ENCODE measurements at regions not wholly inside any gene's neighbourhood (a gene's known extent, or its start where the extent isn't known, plus 50 kb on each side); places are given as distances from the start of the nearest gene placed in this dataset.

DNA sequence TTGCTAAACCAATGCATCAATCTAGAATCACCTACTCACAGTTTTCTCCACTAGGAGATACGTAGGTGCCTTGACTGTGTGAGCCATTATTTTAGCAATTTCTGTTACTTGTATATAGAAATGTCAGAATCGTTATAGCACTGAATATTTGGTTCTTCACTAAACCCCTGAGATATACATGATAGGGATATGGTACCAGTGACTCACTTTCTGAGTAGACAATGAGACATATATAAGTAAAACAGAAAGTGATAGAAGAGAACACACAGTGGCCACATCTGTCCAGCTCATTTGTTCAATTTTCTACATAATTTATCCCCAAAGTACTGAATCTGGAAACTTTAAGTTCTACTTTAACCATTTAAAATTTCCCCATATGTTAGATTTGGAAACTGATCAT lies 1505.5 kb upstream of the TMEM132C start:
- H3K27ac ChIP-seq: no peak overlapping the region
- TF ChIP-seq POLR2AphosphoS5 (IDR thresholded peaks at IDR 0.05) (no peak), POLR2A (IDR thresholded peaks at IDR 0.05) (no peak)
- TF ChIP-seq, protein P1, sequence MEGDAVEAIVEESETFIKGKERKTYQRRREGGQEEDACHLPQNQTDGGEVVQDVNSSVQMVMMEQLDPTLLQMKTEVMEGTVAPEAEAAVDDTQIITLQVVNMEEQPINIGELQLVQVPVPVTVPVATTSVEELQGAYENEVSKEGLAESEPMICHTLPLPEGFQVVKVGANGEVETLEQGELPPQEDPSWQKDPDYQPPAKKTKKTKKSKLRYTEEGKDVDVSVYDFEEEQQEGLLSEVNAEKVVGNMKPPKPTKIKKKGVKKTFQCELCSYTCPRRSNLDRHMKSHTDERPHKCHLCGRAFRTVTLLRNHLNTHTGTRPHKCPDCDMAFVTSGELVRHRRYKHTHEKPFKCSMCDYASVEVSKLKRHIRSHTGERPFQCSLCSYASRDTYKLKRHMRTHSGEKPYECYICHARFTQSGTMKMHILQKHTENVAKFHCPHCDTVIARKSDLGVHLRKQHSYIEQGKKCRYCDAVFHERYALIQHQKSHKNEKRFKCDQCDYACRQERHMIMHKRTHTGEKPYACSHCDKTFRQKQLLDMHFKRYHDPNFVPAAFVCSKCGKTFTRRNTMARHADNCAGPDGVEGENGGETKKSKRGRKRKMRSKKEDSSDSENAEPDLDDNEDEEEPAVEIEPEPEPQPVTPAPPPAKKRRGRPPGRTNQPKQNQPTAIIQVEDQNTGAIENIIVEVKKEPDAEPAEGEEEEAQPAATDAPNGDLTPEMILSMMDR (IDR thresholded peaks at IDR 0.05 in 8 of 11, conservative IDR thresholded peaks at IDR 0.05 in 3 of 11): no peak
- intact Hi-C loops (cut with DNase I; ENCODE audit: low total_unique reads): no loop called here
- WGBS, 5 donors: 65 to 81% (median 71%) methylated on average over 2 of the region's 2 CpGs
- no peaks in the 10 kb centered on the region for H3K27me3 ChIP-seq (replicated peaks in 1 of 7)
- H3K4me3 ChIP-seq: no peak overlapping the region
- no peaks in the 10 kb centered on the region for H3K4me1 ChIP-seq
- peaks cover 0 to 37% (median 0%) of the 10 kb centered on the region in 6 donors for H3K36me3 ChIP-seq
- H3K9me3 ChIP-seq: peaks cover 4 to 45% (median 43%) of the 10 kb centered on the region in 8 donors
- DNase-seq: no peak

DNA sequence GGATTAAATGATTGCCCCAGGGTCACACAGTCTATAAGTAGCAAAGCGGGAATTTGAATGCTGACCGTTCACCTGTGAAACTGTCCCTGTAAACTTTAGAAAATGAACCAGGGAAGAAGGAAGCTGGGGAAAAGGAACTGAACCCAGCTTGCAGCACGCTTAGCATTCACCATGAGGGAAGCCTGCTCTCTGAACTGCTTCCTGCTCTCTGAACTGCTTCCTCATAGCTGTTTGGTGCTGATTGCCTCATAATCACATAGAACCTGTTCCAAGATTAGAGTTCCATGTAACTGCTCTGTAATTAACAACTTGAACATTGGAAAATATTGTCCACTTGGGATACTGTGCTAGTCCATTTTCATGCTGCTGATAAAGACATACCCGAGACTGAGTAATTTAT lies 1504.8 kb upstream of the TMEM132C start:
- no peak overlapping the region for H3K27ac ChIP-seq
- TF ChIP-seq, protein P1 (IDR thresholded peaks at IDR 0.05 in 8 of 11, conservative IDR thresholded peaks at IDR 0.05 in 3 of 11): no peak
- TF ChIP-seq POLR2A (IDR thresholded peaks at IDR 0.05): no peak
- no peak for TF ChIP-seq POLR2AphosphoS5 (IDR thresholded peaks at IDR 0.05)
- peaks cover 4 to 53% (median 50%) of the 10 kb centered on the region in 8 donors for H3K9me3 ChIP-seq
- DNase-seq: no peak
- H3K36me3 ChIP-seq: peaks cover 0 to 44% (median 0%) of the 10 kb centered on the region in 6 donors
- H3K4me3 ChIP-seq: no peak overlapping the region
- no peaks in the 10 kb centered on the region for H3K4me1 ChIP-seq
- H3K27me3 ChIP-seq (replicated peaks in 1 of 7): no peaks in the 10 kb centered on the region
- intact Hi-C loops (cut with DNase I; ENCODE audit: low total_unique reads): no loop called here
- 56 to 68% (median 61%) methylated on average over 4 of the region's 4 CpGs for WGBS, 5 donors

DNA sequence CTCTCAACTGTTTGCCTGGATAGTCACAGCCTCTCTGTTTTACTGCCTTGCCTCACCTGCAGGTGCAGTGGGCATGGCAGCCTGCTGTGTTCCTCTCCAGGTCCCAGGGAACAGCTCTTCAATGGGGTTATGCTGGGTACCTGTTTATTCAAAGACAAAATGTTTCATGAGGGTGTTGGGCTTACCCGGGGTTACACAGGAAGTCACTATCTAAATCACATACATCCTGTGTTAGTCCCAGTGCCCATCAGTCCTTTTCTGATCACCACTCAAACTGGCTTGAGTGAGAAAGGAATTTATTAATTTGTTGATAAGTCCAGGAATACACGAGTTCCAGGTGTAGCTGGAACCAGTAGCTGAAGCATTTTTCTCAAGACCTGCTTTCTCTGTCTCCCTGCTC lies 1503.6 kb upstream of the TMEM132C start:
- DNase-seq: no peak
- H3K4me1 ChIP-seq: no peaks in the 10 kb centered on the region
- no peaks in the 10 kb centered on the region for H3K27me3 ChIP-seq (replicated peaks in 1 of 7)
- no peak overlapping the region for H3K4me3 ChIP-seq
- intact Hi-C loops (cut with DNase I; ENCODE audit: low total_unique reads): no loop called here
- H3K9me3 ChIP-seq: peaks cover 4 to 60% (median 55%) of the 10 kb centered on the region in 8 donors
- H3K36me3 ChIP-seq: peaks cover 0 to 50% (median 0%) of the 10 kb centered on the region in 6 donors
- TF ChIP-seq POLR2A (IDR thresholded peaks at IDR 0.05) (no peak), POLR2AphosphoS5 (IDR thresholded peaks at IDR 0.05) (no peak)
- TF ChIP-seq, protein P1 (IDR thresholded peaks at IDR 0.05 in 8 of 11, conservative IDR thresholded peaks at IDR 0.05 in 3 of 11): no peak
- 60 to 87% (median 65%) methylated on average over 2 of the region's 2 CpGs for WGBS, 5 donors
- no peak overlapping the region for H3K27ac ChIP-seq

DNA sequence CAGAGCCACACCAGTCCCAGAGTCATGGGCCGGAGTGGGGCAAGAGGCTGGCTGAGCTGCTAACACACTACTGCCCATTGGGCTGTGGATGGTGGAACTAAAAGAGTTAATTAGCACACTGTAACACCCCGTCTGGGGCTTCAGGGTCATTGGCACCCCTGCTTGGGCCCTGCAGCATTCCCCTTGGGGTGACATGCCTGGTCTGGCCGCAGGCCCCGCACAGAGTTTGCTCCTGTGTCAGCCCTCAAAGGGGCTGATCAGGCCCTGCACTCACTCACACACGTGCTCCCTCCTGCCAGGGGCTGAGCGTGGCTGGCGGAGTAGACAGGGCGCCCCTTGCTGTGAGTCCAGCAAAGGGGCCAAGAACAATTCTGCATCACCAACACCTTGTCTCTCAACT lies 1499.6 kb upstream of the TMEM132C start:
- Histone ChIP-seq H3K36me3 (peaks cover 0 to 40% (median 0%) of the 10 kb centered on the region in 6 donors), H3K9me3 (peaks cover 4 to 63% (median 53%) of the 10 kb centered on the region in 8 donors), H3K4me3 (no peak overlapping the region), H3K27me3 (replicated peaks in 1 of 7) (no peaks in the 10 kb centered on the region), H3K27ac (peak overlapping the region in 1 of 8 donors; percentile 82), H3K4me1 (no peaks in the 10 kb centered on the region)
- 87 to 93% (median 90%) methylated on average over 5 to 8 of the region's 8 CpGs for WGBS, 5 donors
- DNase-seq: no peak
- intact Hi-C loops (cut with DNase I; ENCODE audit: low total_unique reads): no loop called here
- no peak for TF ChIP-seq POLR2AphosphoS5 (IDR thresholded peaks at IDR 0.05)
- TF ChIP-seq, protein P1 (IDR thresholded peaks at IDR 0.05 in 8 of 11, conservative IDR thresholded peaks at IDR 0.05 in 3 of 11): no peak
- TF ChIP-seq POLR2A (IDR thresholded peaks at IDR 0.05): no peak
